Duodenal mucosa (tissue), 2 donors: ENCODE measurements at regions not wholly inside any gene's neighbourhood (a gene's known extent, or its start where the extent isn't known, plus 50 kb on each side); places are given as distances from the start of the nearest gene placed in this dataset.

Experiments
- H3K27ac ChIP-seq: one replicate; pipeline ENCODE4 v1.7.0; 2013; ENCODE audit warnings: low read depth, low read length
- H3K27me3 ChIP-seq, 2 donors: one replicate each; pipeline ENCODE4 v1.7.0; 2013; ENCODE audit warnings: low read length in 2 of 2, control low read depth in 1 of 2; ENCODE audit not compliant: insufficient read depth in 2 of 2, control insufficient read depth in 1 of 2
- H3K36me3 ChIP-seq, 2 donors: one replicate each; pipeline ENCODE4 v1.7.0; 2013; ENCODE audit warnings: low read length in 2 of 2, control low read depth in 1 of 2; ENCODE audit not compliant: insufficient read depth in 2 of 2, control insufficient read depth in 1 of 2
- H3K4me1 ChIP-seq, 2 donors: one replicate each; pipeline ENCODE4 v1.7.0; 2013; ENCODE audit warnings: low read length in 2 of 2, control low read depth in 1 of 2; ENCODE audit not compliant: insufficient read depth in 2 of 2, control insufficient read depth in 1 of 2
- H3K4me3 ChIP-seq, 2 donors: one replicate each; pipeline ENCODE4 v1.7.0; 2013; ENCODE audit warnings: low read length in 2 of 2, low read depth in 1 of 2
- H3K9ac ChIP-seq, 2 donors: one replicate each; pipeline ENCODE4 v1.7.0; 2013; ENCODE audit warnings: low read length in 2 of 2, low read depth in 1 of 2
- H3K9me3 ChIP-seq, 2 donors: one replicate each; pipeline ENCODE4 v1.7.0; 2013; ENCODE audit warnings: low read length in 2 of 2, control low read depth in 1 of 2; ENCODE audit not compliant: control insufficient read depth in 1 of 2

GRCh38 chr10:2938869-2939268 is 128.5 kb upstream of the PFKP start:
- Histone ChIP-seq H3K9me3 (no peaks in the 10 kb centered on the region), H3K4me3 (no peak overlapping the region), H3K27me3 (peaks cover 0 to 7% of the 10 kb centered on the region in 2 donors), H3K36me3 (no peaks in the 10 kb centered on the region), H3K4me1 (no peaks in the 10 kb centered on the region), H3K9ac (no peak overlapping the region), H3K27ac (no peak overlapping the region)

GRCh38 chr10:2936816-2937215 is 130.5 kb upstream of the PFKP start:
- H3K9me3 ChIP-seq, result no peaks in the 10 kb centered on the region
- H3K4me3 ChIP-seq, result no peak overlapping the region
- H3K36me3 ChIP-seq, result no peaks in the 10 kb centered on the region
- H3K9ac ChIP-seq, result no peak overlapping the region
- H3K27ac ChIP-seq, result no peak overlapping the region
- H3K27me3 ChIP-seq, result peaks cover 0 to 7% of the 10 kb centered on the region in 2 donors
- no peaks in the 10 kb centered on the region for H3K4me1 ChIP-seq

GRCh38 chr10:2935647-2936386 is 131.5 kb upstream of the PFKP start:
- H3K27ac ChIP-seq, result no peak overlapping the region
- no peak overlapping the region for H3K9ac ChIP-seq

GRCh38 chr10:2933924-2934323 is 133.4 kb upstream of the PFKP start:
- peaks cover 0 to 7% of the 10 kb centered on the region in 2 donors for H3K27me3 ChIP-seq

More at GRCh38 chr10:2935647-2936386, 131.5 kb upstream of the PFKP start:
- Histone ChIP-seq H3K36me3 (no peaks in the 10 kb centered on the region), H3K27me3 (peaks cover 0 to 7% of the 10 kb centered on the region in 2 donors), H3K9me3 (no peaks in the 10 kb centered on the region), H3K4me3 (no peak overlapping the region), H3K4me1 (no peaks in the 10 kb centered on the region)

GRCh38 chr10:2933519-2933918 is 133.8 kb upstream of the PFKP start:
- peaks cover 0 to 7% of the 10 kb centered on the region in 2 donors for H3K27me3 ChIP-seq
- no peaks in the 10 kb centered on the region for H3K36me3 ChIP-seq
- H3K4me3 ChIP-seq, result no peak overlapping the region
- H3K9me3 ChIP-seq, result no peaks in the 10 kb centered on the region
- no peak overlapping the region for H3K9ac ChIP-seq
- H3K27ac ChIP-seq, result no peak overlapping the region
- H3K4me1 ChIP-seq, result no peaks in the 10 kb centered on the region

More at GRCh38 chr10:2933924-2934323, 133.4 kb upstream of the PFKP start:
- Histone ChIP-seq H3K9me3 (no peaks in the 10 kb centered on the region), H3K4me3 (no peak overlapping the region), H3K27ac (no peak overlapping the region), H3K4me1 (no peaks in the 10 kb centered on the region), H3K9ac (no peak overlapping the region), H3K36me3 (no peaks in the 10 kb centered on the region)

- no peaks in the 10 kb centered on the region for H3K36me3 ChIP-seq
- peaks cover 0 to 7% of the 10 kb centered on the region in 2 donors for H3K27me3 ChIP-seq
Measured at GRCh38 chr10:2933071-2933470, 134.3 kb upstream of the PFKP start.

GRCh38 chr10:2929480-2930258 is 137.7 kb upstream of the PFKP start:
- Histone ChIP-seq H3K27ac (no peak overlapping the region), H3K36me3 (no peaks in the 10 kb centered on the region), H3K9me3 (no peaks in the 10 kb centered on the region), H3K27me3 (no peaks in the 10 kb centered on the region), H3K4me3 (no peak overlapping the region), H3K4me1 (peaks cover 7 to 12% of the 10 kb centered on the region in 2 donors), H3K9ac (no peak overlapping the region)

More at GRCh38 chr10:2933071-2933470, 134.3 kb upstream of the PFKP start:
- Histone ChIP-seq H3K9ac (no peak overlapping the region), H3K4me3 (no peak overlapping the region), H3K27ac (no peak overlapping the region), H3K4me1 (peaks cover 0 to under 1% of the 10 kb centered on the region in 2 donors), H3K9me3 (no peaks in the 10 kb centered on the region)

GRCh38 chr10:2927958-2928840 is 139.1 kb upstream of the PFKP start:
- Histone ChIP-seq H3K27ac (no peak overlapping the region), H3K27me3 (no peaks in the 10 kb centered on the region), H3K9ac (no peak overlapping the region), H3K36me3 (no peaks in the 10 kb centered on the region), H3K4me3 (no peak overlapping the region), H3K9me3 (no peaks in the 10 kb centered on the region), H3K4me1 (peaks cover 7 to 12% of the 10 kb centered on the region in 2 donors)

- Histone ChIP-seq H3K36me3 (no peaks in the 10 kb centered on the region), H3K9ac (no peak overlapping the region), H3K9me3 (no peaks in the 10 kb centered on the region), H3K27me3 (no peaks in the 10 kb centered on the region), H3K4me3 (no peak overlapping the region), H3K27ac (no peak overlapping the region), H3K4me1 (peaks cover 7 to 12% of the 10 kb centered on the region in 2 donors)
Measured at GRCh38 chr10:2926918-2927660, 140.3 kb upstream of the PFKP start.
